ENCODE measurements at regions not wholly inside any gene's neighbourhood (a gene's known extent, or its start where the extent isn't known, plus 50 kb on each side); places are given as distances from the start of the nearest gene placed in this dataset.

- H3K4me2 ChIP-seq (ENCODE audit: insufficient read depth in 1 of 2, low read depth in 2 of 2, low read length in 2 of 2) = no peak overlapping the region
- no peak overlapping the region for H2BK15ac ChIP-seq (ENCODE audit: low read length)
- H2AK5ac ChIP-seq (ENCODE audit: low read depth, low read length) = no peak overlapping the region
- POLR2A ChIA-PET (ENCODE audit: partially characterized antibody) = no interaction called here
- H3K79me1 ChIP-seq (ENCODE audit: low read depth, low read length) = no peaks in the 10 kb centered on the region
- H3K23me2 ChIP-seq (ENCODE audit: low read depth, low read length) = peaks cover 1% of the 10 kb centered on the region; the same call in 1 of the 2 replicates
- H4K5ac ChIP-seq (ENCODE audit: insufficient read length, low read depth, low read length) = no peak overlapping the region
- no peak overlapping the region for H4K8ac ChIP-seq (ENCODE audit: extremely low read depth, insufficient read depth, low read length)
- H3K27ac ChIP-seq (ENCODE audit: low read depth, low read length) = no peak overlapping the region
- H3K56ac ChIP-seq (replicated peaks; ENCODE audit: insufficient read length, low read depth, low read length) = no peak overlapping the region
- no peaks in the 10 kb centered on the region for H3K27me3 ChIP-seq (replicated peaks in 1 of 4; ENCODE audit: control insufficient read depth in 3 of 4, extremely low read depth in 1 of 4, insufficient read depth in 3 of 4, low read length in 3 of 4)
- H2BK20ac ChIP-seq (ENCODE audit: low read length) = no peak overlapping the region
- H2BK120ac ChIP-seq (replicated peaks; ENCODE audit: low read depth, low read length) = no peak overlapping the region
- no peak overlapping the region for H3K18ac ChIP-seq (ENCODE audit: extremely low read depth, low read length)
- H3K9ac ChIP-seq (replicated peaks in 1 of 4; ENCODE audit: extremely low read depth in 1 of 4, low read depth in 3 of 4, low read length in 3 of 4) = no peak overlapping the region
- no peak overlapping the region for H2BK5ac ChIP-seq (ENCODE audit: low read depth, low read length)
- no peaks in the 10 kb centered on the region for H4K20me1 ChIP-seq (replicated peaks in 1 of 2; ENCODE audit: control insufficient read depth in 1 of 2, insufficient read depth in 2 of 2, low read length in 2 of 2)
- no peaks in the 10 kb centered on the region for H3K4me1 ChIP-seq (replicated peaks in 1 of 4; ENCODE audit: control insufficient read depth in 3 of 4, insufficient read depth in 4 of 4, low read length in 3 of 4)
- no peak overlapping the region for H4K91ac ChIP-seq (replicated peaks; ENCODE audit: insufficient read length, low read length)
- DNase-seq (ENCODE audit: low read depth in 1 of 2, low spot score in 2 of 2) (no peak), FAIRE-seq (no peak)
- no peaks in the 10 kb centered on the region for H3K36me3 ChIP-seq (ENCODE audit: control insufficient read depth in 2 of 4, insufficient read depth in 4 of 4, low read length in 3 of 4)
- no peak overlapping the region for H3K4me3 ChIP-seq (ENCODE audit: extremely low read depth in 1 of 4, insufficient read depth in 2 of 4, low read depth in 3 of 4, low read length in 4 of 4)
- H2BK12ac ChIP-seq (ENCODE audit: low read depth, low read length) = no peak overlapping the region
- no peak overlapping the region for H2AFZ ChIP-seq (ENCODE audit: low read length)
- H3K23ac ChIP-seq (ENCODE audit: insufficient read length) = no peak overlapping the region
- H3K4ac ChIP-seq (replicated peaks; ENCODE audit: insufficient read length, low read depth, low read length) = no peak overlapping the region
- WGBS, 2 experiments (ENCODE audit: extremely low coverage in 1 of 2, insufficient coverage in 1 of 2, insufficient read length in 1 of 2, insufficient replicate concordance in 2 of 2, low coverage in 1 of 2, low lambda C conversion rate in 2 of 2, missing lambda C conversion rate in 1 of 2) = 88% methylated on average over 4 of the region's 4 CpGs; no CpG with 5 or more reads in 1 of the 2 experiments
- no peaks in the 10 kb centered on the region for H3K79me2 ChIP-seq (ENCODE audit: control insufficient read depth in 1 of 2, insufficient read depth in 2 of 2, low read length in 2 of 2)
- no peak overlapping the region for H3K14ac ChIP-seq (ENCODE audit: insufficient read length)
- CTCF ChIA-PET (ENCODE audit: partially characterized antibody) = interaction anchor here (0.7 to 0.8 kb wide), 4 partner anchors 13 to 270 kb away, joined by 3 read pairs; no protein-coding TSS in a partner anchor
- H3K9me3 ChIP-seq (ENCODE audit: insufficient read depth in 2 of 2, low read depth in 1 of 2, low read length in 1 of 2) = no peaks in the 10 kb centered on the region
- TF ChIP-seq CBX8 (IDR thresholded peaks at IDR 0.05; ENCODE audit: borderline replicate concordance, low read depth, low read length) = no peak
- TF ChIP-seq ATF3 (IDR thresholded peaks at IDR 0.05; ENCODE audit: insufficient read depth, low read depth, low read length) = no peak
- TF ChIP-seq SAP30 (IDR thresholded peaks at IDR 0.05; ENCODE audit: insufficient read depth, insufficient replicate concordance, low read length) = no peak
- TF ChIP-seq MAX (IDR thresholded peaks at IDR 0.05) = no peak
These were observed 274.5 kb downstream of the INHBA start for GRCh38 chr7:41428381-41428780.
